SU-DHL-6 (cell line): ENCODE measurements at regions not wholly inside any gene's neighbourhood (a gene's known extent, or its start where the extent isn't known, plus 50 kb on each side); places are given as distances from the start of the nearest gene placed in this dataset.

Source experiments
- H2AFZ ChIP-seq: fragments of 200-600 bp; sonication (generic); 2 replicates; pipeline ENCODE4 v1.6.1; 2014; ENCODE audit warnings: low read depth, mild to moderate bottlenecking, moderate library complexity, mixed read lengths, antibody characterized with exemption, low read length; ENCODE audit not compliant: severe bottlenecking
- H3F3A ChIP-seq: fragments of 200-600 bp; shearing (Covaris generic); 2 replicates; pipeline ENCODE4 v1.6.0; 2016; ENCODE audit warnings: antibody characterized with exemption, mild to moderate bottlenecking; ENCODE audit not compliant: insufficient read depth
- H3K27ac ChIP-seq: fragments of 200-600 bp; sonication (generic); 2 replicates; pipeline ENCODE4 v1.5.1; 2016; ENCODE audit warnings: low read depth, mild to moderate bottlenecking, low read length, moderate library complexity, mixed read lengths
- H3K27me3 ChIP-seq: fragments of 200-600 bp; sonication (generic), shearing (Covaris generic); 2 replicates; pipeline ENCODE4 v1.6.0; 2014; ENCODE audit warnings: mild to moderate bottlenecking, low read length
- H3K36me3 ChIP-seq: fragments of 200-600 bp; sonication (generic); 2 replicates; pipeline ENCODE4 v1.6.1; 2014; ENCODE audit warnings: mild to moderate bottlenecking, low read length, mixed read lengths
- H3K4me2 ChIP-seq: fragments of 300-600, 200-600 bp; shearing (Covaris generic), sonication (generic); 2 replicates; pipeline ENCODE4 v1.6.0; 2014; ENCODE audit warnings: low read length, low read depth, mild to moderate bottlenecking; ENCODE audit not compliant: poor library complexity, severe bottlenecking
- H3K4me3 ChIP-seq: fragments of 200-600 bp; sonication (generic); 2 replicates; pipeline ENCODE4 v1.5.1; 2014; ENCODE audit warnings: antibody characterized with exemption, low read length, mild to moderate bottlenecking, mixed read lengths; ENCODE audit not compliant: insufficient read depth, poor library complexity, severe bottlenecking
- H3K79me2 ChIP-seq: fragments of 200-600 bp; sonication (generic); 2 replicates; pipeline ENCODE4 v1.6.1; 2014; ENCODE audit warnings: mild to moderate bottlenecking, low read length, moderate library complexity; ENCODE audit not compliant: insufficient read depth
- H3K9ac ChIP-seq: fragments of 200-600 bp; sonication (generic); 2 replicates; pipeline ENCODE4 v1.7.0; 2014; ENCODE audit warnings: mild to moderate bottlenecking, low read length
- H3K9me2 ChIP-seq: fragments of 200-600 bp; sonication (generic); replicated peaks from 2 replicates; pipeline ENCODE4 v1.6.1; 2014; ENCODE audit warnings: low read length; ENCODE audit not compliant: insufficient read depth
- H3K9me3 ChIP-seq: fragments of 200-600 bp; sonication (generic); 2 replicates; pipeline ENCODE4 v1.6.1; 2014; ENCODE audit warnings: low read length, mixed read lengths; ENCODE audit not compliant: insufficient read depth
- H4K20me1 ChIP-seq: fragments of 200-600 bp; sonication (generic); 2 replicates; pipeline ENCODE4 v1.6.1; 2014; ENCODE audit warnings: low read depth, mild to moderate bottlenecking, antibody characterized with exemption, low read length, moderate library complexity, mixed read lengths
- CTCF ChIP-seq: fragments of 200-600 bp; sonication (generic); IDR thresholded peaks from one replicate; pipeline ENCODE4 v1.5.1; 2017; ENCODE audit warnings: antibody characterized with exemption, mild to moderate bottlenecking, low read length, moderate library complexity; ENCODE audit not compliant: insufficient read depth, poor library complexity, severe bottlenecking
- EZH2phosphoT487 ChIP-seq: fragments of 200-600 bp; sonication (generic), shearing (Covaris generic); conservative IDR thresholded peaks from 2 replicates; pipeline ENCODE4 v1.6.1; 2018; ENCODE audit warnings: mild to moderate bottlenecking, antibody characterized with exemption, low read length, moderate library complexity, mixed read lengths

DNA sequence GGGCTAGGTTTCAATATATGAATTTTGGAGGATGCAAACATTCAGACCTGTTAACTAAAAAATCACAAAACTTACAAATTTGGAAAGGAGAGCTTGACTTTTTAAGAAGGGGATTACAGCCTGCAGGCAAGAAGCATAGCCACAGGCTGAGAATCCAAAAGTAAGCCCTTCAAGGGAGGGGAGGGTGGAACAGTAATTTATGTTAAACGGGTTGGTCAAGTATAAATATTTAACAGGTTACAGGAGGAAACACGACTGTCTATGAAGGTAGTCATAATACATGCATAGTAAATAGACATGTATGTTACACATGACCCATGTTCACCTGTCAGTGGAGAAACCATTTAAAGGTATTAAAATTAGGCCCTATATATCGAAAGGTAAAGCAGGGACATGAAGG, 261.1 kb upstream of the RGS18 start:
- no peaks in the 10 kb centered on the region for H3K27me3 ChIP-seq
- no peaks in the 10 kb centered on the region for H3K9me2 ChIP-seq
- no peaks in the 10 kb centered on the region for H3K9me3 ChIP-seq
- no peaks in the 10 kb centered on the region for H3F3A ChIP-seq
- TF ChIP-seq CTCF (no peak), EZH2phosphoT487 (no peak)
- no peaks in the 10 kb centered on the region for H3K36me3 ChIP-seq
- no peak overlapping the region for H3K4me2 ChIP-seq
- H3K9ac ChIP-seq = no peak overlapping the region
- H2AFZ ChIP-seq = no peak overlapping the region
- H3K79me2 ChIP-seq = no peaks in the 10 kb centered on the region
- H3K4me3 ChIP-seq = no peak overlapping the region
- no peak overlapping the region for H3K27ac ChIP-seq
- no peaks in the 10 kb centered on the region for H4K20me1 ChIP-seq

DNA sequence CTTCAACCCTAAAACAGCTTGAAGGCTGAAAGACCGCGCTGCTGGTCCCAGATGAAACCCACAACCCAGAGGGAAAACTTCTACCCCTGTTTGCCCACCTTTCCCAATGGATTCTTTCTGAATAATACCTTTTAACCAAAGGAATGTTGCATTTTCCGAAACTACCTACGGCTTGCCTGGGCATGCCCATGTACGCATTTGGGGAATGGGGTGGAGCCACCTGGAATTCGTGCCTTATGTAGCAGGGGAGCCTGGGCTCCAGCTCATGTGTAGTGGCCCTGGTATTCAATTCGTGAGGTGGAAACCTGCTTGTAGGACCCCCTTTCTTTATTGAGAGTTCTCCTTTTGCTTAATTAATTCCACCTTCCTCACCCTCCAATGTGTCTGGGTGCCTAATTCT, 256.6 kb upstream of the RGS18 start:
- Histone ChIP-seq H3K79me2 (no peaks in the 10 kb centered on the region), H3K4me3 (no peak overlapping the region), H3F3A (no peaks in the 10 kb centered on the region), H3K27me3 (no peaks in the 10 kb centered on the region), H3K9me2 (no peaks in the 10 kb centered on the region), H2AFZ (no peak overlapping the region), H3K4me2 (no peak overlapping the region), H3K27ac (no peak overlapping the region), H3K9me3 (no peaks in the 10 kb centered on the region), H3K36me3 (no peaks in the 10 kb centered on the region), H4K20me1 (no peaks in the 10 kb centered on the region), H3K9ac (no peak overlapping the region)
- no peak for TF ChIP-seq EZH2phosphoT487

GRCh38 chr1:191904991-191905390, 253.3 kb upstream of the RGS18 start:
- Histone ChIP-seq H3K9me3 (peaks cover 11% of the 10 kb centered on the region; the same call in 1 of the 2 replicates), H3K4me2 (no peak overlapping the region), H3K4me3 (no peak overlapping the region), H3F3A (no peaks in the 10 kb centered on the region), H3K9me2 (no peaks in the 10 kb centered on the region), H2AFZ (no peak overlapping the region), H3K9ac (no peak overlapping the region), H3K27me3 (no peaks in the 10 kb centered on the region), H4K20me1 (no peaks in the 10 kb centered on the region), H3K36me3 (no peaks in the 10 kb centered on the region), H3K27ac (no peak overlapping the region), H3K79me2 (no peaks in the 10 kb centered on the region)
- TF ChIP-seq EZH2phosphoT487 (no peak), CTCF (no peak)

DNA sequence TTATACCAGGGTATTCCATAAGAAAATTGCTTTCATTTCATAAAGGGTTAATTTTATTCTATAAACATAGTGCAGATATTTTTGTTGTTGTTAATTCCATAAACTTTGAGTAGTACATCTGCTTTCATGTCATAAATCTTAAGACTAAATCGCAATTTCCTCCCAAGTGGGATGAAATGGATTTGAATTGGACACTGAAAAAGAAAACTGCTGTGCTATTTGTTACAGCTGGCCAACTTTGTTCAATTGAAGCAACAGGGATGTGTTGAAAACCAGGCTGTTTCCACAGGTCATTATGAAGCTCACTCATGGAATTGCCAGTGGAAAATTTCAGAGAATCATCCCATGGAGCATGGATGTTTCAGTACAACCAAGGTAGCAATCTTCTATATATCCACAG, 252.5 kb upstream of the RGS18 start:
- TF ChIP-seq EZH2phosphoT487 (no peak), CTCF (no peak)

More for the DNA sequence above, 252.5 kb upstream of the RGS18 start:
- Histone ChIP-seq H3K4me3 (no peak overlapping the region), H3K9ac (no peak overlapping the region), H3K9me3 (peaks cover 11% of the 10 kb centered on the region; the same call in 1 of the 2 replicates), H3F3A (no peaks in the 10 kb centered on the region), H3K79me2 (no peaks in the 10 kb centered on the region), H3K9me2 (no peaks in the 10 kb centered on the region), H4K20me1 (no peaks in the 10 kb centered on the region), H3K27me3 (no peaks in the 10 kb centered on the region), H3K27ac (no peak overlapping the region), H3K4me2 (no peak overlapping the region), H2AFZ (no peak overlapping the region), H3K36me3 (no peaks in the 10 kb centered on the region)
